ENCODE measurements at regions not wholly inside any gene's neighbourhood (a gene's known extent, or its start where the extent isn't known, plus 50 kb on each side); places are given as distances from the start of the nearest gene placed in this dataset.

GRCh38 chrX:45794995-45795337 is 594.3 kb upstream of the DIPK2B start:
- WGBS, 3 donors, result 81 to 89% (median 88%) methylated on average over 1 of the region's 1 CpG

GRCh38 chrX:45794323-45794994 is 593.8 kb upstream of the DIPK2B start:
- Histone ChIP-seq H3K27me3 (ENCODE audit: control insufficient read depth in 3 of 3, insufficient read depth in 3 of 3, low read length in 3 of 3) (no peaks in the 10 kb centered on the region), H3K27ac (ENCODE audit: low read depth in 1 of 3, low read length in 2 of 3) (no peak overlapping the region), H3K36me3 (ENCODE audit: control insufficient read depth in 3 of 3, insufficient read depth in 2 of 3, low read depth in 1 of 3, low read length in 3 of 3) (peaks cover 0 to 2% (median 0%) of the 10 kb centered on the region in 3 donors), H3K4me3 (ENCODE audit: low read depth in 1 of 3, low read length in 3 of 3) (no peak overlapping the region), H3K9me3 (ENCODE audit: control insufficient read depth in 2 of 2, insufficient read depth in 1 of 2, low read depth in 1 of 2, low read length in 1 of 2) (no peaks in the 10 kb centered on the region), H3K4me1 (ENCODE audit: control insufficient read depth in 3 of 3, insufficient read depth in 2 of 3, low read depth in 1 of 3, low read length in 2 of 3) (no peaks in the 10 kb centered on the region)
- 66 to 87% (median 85%) methylated on average over 2 of the region's 2 CpGs for WGBS, 3 donors
- DNase-seq, result no peak
- no peak for FAIRE-seq

More at GRCh38 chrX:45794995-45795337, 594.3 kb upstream of the DIPK2B start:
- H3K36me3 ChIP-seq (ENCODE audit: control insufficient read depth in 3 of 3, insufficient read depth in 2 of 3, low read depth in 1 of 3, low read length in 3 of 3), result peaks cover 0 to 2% (median 0%) of the 10 kb centered on the region in 3 donors
- H3K27ac ChIP-seq (ENCODE audit: low read depth in 1 of 3, low read length in 2 of 3), result no peak overlapping the region
- H3K9me3 ChIP-seq (ENCODE audit: control insufficient read depth in 2 of 2, insufficient read depth in 1 of 2, low read depth in 1 of 2, low read length in 1 of 2), result no peaks in the 10 kb centered on the region
- H3K4me1 ChIP-seq (ENCODE audit: control insufficient read depth in 3 of 3, insufficient read depth in 2 of 3, low read depth in 1 of 3, low read length in 2 of 3), result no peaks in the 10 kb centered on the region
- H3K4me3 ChIP-seq (ENCODE audit: low read depth in 1 of 3, low read length in 3 of 3), result no peak overlapping the region
- no peaks in the 10 kb centered on the region for H3K27me3 ChIP-seq (ENCODE audit: control insufficient read depth in 3 of 3, insufficient read depth in 3 of 3, low read length in 3 of 3)
- FAIRE-seq, result no peak
- DNase-seq, result no peak

- no peaks in the 10 kb centered on the region for H3K4me1 ChIP-seq (ENCODE audit: control insufficient read depth in 3 of 3, insufficient read depth in 2 of 3, low read depth in 1 of 3, low read length in 2 of 3)
- FAIRE-seq (no peak), DNase-seq (no peak)
- H3K9me3 ChIP-seq (ENCODE audit: control insufficient read depth in 2 of 2, insufficient read depth in 1 of 2, low read depth in 1 of 2, low read length in 1 of 2), result no peaks in the 10 kb centered on the region
- H3K27me3 ChIP-seq (ENCODE audit: control insufficient read depth in 3 of 3, insufficient read depth in 3 of 3, low read length in 3 of 3), result no peaks in the 10 kb centered on the region
- H3K27ac ChIP-seq (ENCODE audit: low read depth in 1 of 3, low read length in 2 of 3), result no peak overlapping the region
- 50 to 76% (median 67%) methylated on average over 8 of the region's 8 CpGs for WGBS, 3 donors
- peaks cover 0 to 2% (median 0%) of the 10 kb centered on the region in 3 donors for H3K36me3 ChIP-seq (ENCODE audit: control insufficient read depth in 3 of 3, insufficient read depth in 2 of 3, low read depth in 1 of 3, low read length in 3 of 3)
- H3K4me3 ChIP-seq (ENCODE audit: low read depth in 1 of 3, low read length in 3 of 3), result no peak overlapping the region
These were observed 588.3 kb upstream of the DIPK2B start for GRCh38 chrX:45788941-45789348.

- no peak for FAIRE-seq
- H3K27me3 ChIP-seq (ENCODE audit: control insufficient read depth in 3 of 3, insufficient read depth in 3 of 3, low read length in 3 of 3), result no peaks in the 10 kb centered on the region
These were observed 587.6 kb upstream of the DIPK2B start for GRCh38 chrX:45788315-45788714.

GRCh38 chrX:45784590-45784989 is 583.9 kb upstream of the DIPK2B start:
- FAIRE-seq, result no peak
- no peak overlapping the region for H3K27ac ChIP-seq (ENCODE audit: low read depth in 1 of 3, low read length in 2 of 3)
- no peaks in the 10 kb centered on the region for H3K27me3 ChIP-seq (ENCODE audit: control insufficient read depth in 3 of 3, insufficient read depth in 3 of 3, low read length in 3 of 3)
- peaks cover 0 to 4% (median 0%) of the 10 kb centered on the region in 3 donors for H3K36me3 ChIP-seq (ENCODE audit: control insufficient read depth in 3 of 3, insufficient read depth in 2 of 3, low read depth in 1 of 3, low read length in 3 of 3)
- H3K4me1 ChIP-seq (ENCODE audit: control insufficient read depth in 3 of 3, insufficient read depth in 2 of 3, low read depth in 1 of 3, low read length in 2 of 3), result no peaks in the 10 kb centered on the region
- H3K4me3 ChIP-seq (ENCODE audit: low read depth in 1 of 3, low read length in 3 of 3), result no peak overlapping the region
- no peaks in the 10 kb centered on the region for H3K9me3 ChIP-seq (ENCODE audit: control insufficient read depth in 2 of 2, insufficient read depth in 1 of 2, low read depth in 1 of 2, low read length in 1 of 2)
- WGBS, 3 donors, result 67 to 83% (median 74%) methylated on average over 3 of the region's 3 CpGs
- DNase-seq, result no peak

More at GRCh38 chrX:45788315-45788714, 587.6 kb upstream of the DIPK2B start:
- Histone ChIP-seq H3K9me3 (ENCODE audit: control insufficient read depth in 2 of 2, insufficient read depth in 1 of 2, low read depth in 1 of 2, low read length in 1 of 2) (no peaks in the 10 kb centered on the region), H3K4me1 (ENCODE audit: control insufficient read depth in 3 of 3, insufficient read depth in 2 of 3, low read depth in 1 of 3, low read length in 2 of 3) (no peaks in the 10 kb centered on the region), H3K27ac (ENCODE audit: low read depth in 1 of 3, low read length in 2 of 3) (no peak overlapping the region), H3K36me3 (ENCODE audit: control insufficient read depth in 3 of 3, insufficient read depth in 2 of 3, low read depth in 1 of 3, low read length in 3 of 3) (peaks cover 0 to 2% (median 0%) of the 10 kb centered on the region in 3 donors), H3K4me3 (ENCODE audit: low read depth in 1 of 3, low read length in 3 of 3) (no peak overlapping the region)
- WGBS, 3 donors, result 67 to 69% (median 69%) methylated on average over 5 of the region's 5 CpGs
- DNase-seq, result no peak

DNA sequence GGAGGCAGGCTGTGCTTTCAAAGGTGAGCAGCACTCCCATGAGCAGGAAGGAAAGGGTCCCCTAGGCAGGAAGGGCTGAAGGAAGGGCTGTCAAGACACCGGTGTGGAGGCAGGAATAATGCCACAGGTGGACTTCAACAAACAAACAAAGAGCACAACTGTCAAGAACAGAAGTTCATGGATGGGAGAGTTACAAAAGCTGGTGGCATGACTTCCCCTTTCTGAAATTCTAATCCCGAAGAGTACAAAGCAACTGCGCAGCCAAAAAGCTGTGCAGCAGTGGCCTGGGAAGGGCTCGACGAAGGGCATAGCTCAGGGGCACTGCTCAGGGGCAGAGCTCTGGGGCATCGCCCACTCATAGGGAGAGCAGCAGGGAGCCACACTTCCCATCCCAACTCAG is 582.3 kb upstream of the DIPK2B start:
- no peak overlapping the region for H3K27ac ChIP-seq (ENCODE audit: low read depth in 1 of 3, low read length in 2 of 3)
- H3K4me1 ChIP-seq (ENCODE audit: control insufficient read depth in 3 of 3, insufficient read depth in 2 of 3, low read depth in 1 of 3, low read length in 2 of 3), result no peaks in the 10 kb centered on the region
- DNase-seq (no peak), FAIRE-seq (no peak)
- H3K4me3 ChIP-seq (ENCODE audit: low read depth in 1 of 3, low read length in 3 of 3), result no peak overlapping the region
- no peaks in the 10 kb centered on the region for H3K27me3 ChIP-seq (ENCODE audit: control insufficient read depth in 3 of 3, insufficient read depth in 3 of 3, low read length in 3 of 3)
- WGBS, 3 donors, result 71 to 84% (median 73%) methylated on average over 6 of the region's 6 CpGs
- no peaks in the 10 kb centered on the region for H3K9me3 ChIP-seq (ENCODE audit: control insufficient read depth in 2 of 2, insufficient read depth in 1 of 2, low read depth in 1 of 2, low read length in 1 of 2)
- H3K36me3 ChIP-seq (ENCODE audit: control insufficient read depth in 3 of 3, insufficient read depth in 2 of 3, low read depth in 1 of 3, low read length in 3 of 3), result peaks cover 0 to 4% (median 0%) of the 10 kb centered on the region in 3 donors

- no peak for FAIRE-seq
These were observed 581.4 kb upstream of the DIPK2B start for GRCh38 chrX:45781901-45782553.

GRCh38 chrX:45778616-45779015 is 577.9 kb upstream of the DIPK2B start:
- Histone ChIP-seq H3K9me3 (ENCODE audit: control insufficient read depth in 2 of 2, insufficient read depth in 1 of 2, low read depth in 1 of 2, low read length in 1 of 2) (no peaks in the 10 kb centered on the region), H3K36me3 (ENCODE audit: control insufficient read depth in 3 of 3, insufficient read depth in 2 of 3, low read depth in 1 of 3, low read length in 3 of 3) (peaks cover 0 to 4% (median 0%) of the 10 kb centered on the region in 3 donors), H3K4me1 (ENCODE audit: control insufficient read depth in 3 of 3, insufficient read depth in 2 of 3, low read depth in 1 of 3, low read length in 2 of 3) (no peaks in the 10 kb centered on the region), H3K27me3 (ENCODE audit: control insufficient read depth in 3 of 3, insufficient read depth in 3 of 3, low read length in 3 of 3) (no peaks in the 10 kb centered on the region), H3K27ac (ENCODE audit: low read depth in 1 of 3, low read length in 2 of 3) (no peak overlapping the region), H3K4me3 (ENCODE audit: low read depth in 1 of 3, low read length in 3 of 3) (no peak overlapping the region)
- FAIRE-seq (no peak), DNase-seq (no peak)
- WGBS, 3 donors, result 73 to 80% (median 77%) methylated on average over 1 of the region's 1 CpG

More at GRCh38 chrX:45781901-45782553, 581.4 kb upstream of the DIPK2B start:
- H3K4me1 ChIP-seq (ENCODE audit: control insufficient read depth in 3 of 3, insufficient read depth in 2 of 3, low read depth in 1 of 3, low read length in 2 of 3), result no peaks in the 10 kb centered on the region
- H3K27ac ChIP-seq (ENCODE audit: low read depth in 1 of 3, low read length in 2 of 3), result peak overlapping the region in 1 of 3 donors; percentile 31
- no peaks in the 10 kb centered on the region for H3K27me3 ChIP-seq (ENCODE audit: control insufficient read depth in 3 of 3, insufficient read depth in 3 of 3, low read length in 3 of 3)
- H3K4me3 ChIP-seq (ENCODE audit: low read depth in 1 of 3, low read length in 3 of 3), result no peak overlapping the region
- H3K9me3 ChIP-seq (ENCODE audit: control insufficient read depth in 2 of 2, insufficient read depth in 1 of 2, low read depth in 1 of 2, low read length in 1 of 2), result no peaks in the 10 kb centered on the region
- WGBS, 3 donors, result 61 to 66% (median 63%) methylated on average over 4 of the region's 4 CpGs
- DNase-seq, result no peak
- peaks cover 0 to 4% (median 0%) of the 10 kb centered on the region in 3 donors for H3K36me3 ChIP-seq (ENCODE audit: control insufficient read depth in 3 of 3, insufficient read depth in 2 of 3, low read depth in 1 of 3, low read length in 3 of 3)
